Activated T-helper 17 cell treated with anti-CD3 and anti-CD28 coated beads, Interleukin-2, amount 50 U/mL, for 72 hours (primary cell): ENCODE measurements at regions not wholly inside any gene's neighbourhood (a gene's known extent, or its start where the extent isn't known, plus 50 kb on each side); places are given as distances from the start of the nearest gene placed in this dataset.
A peak's percentile ranks its signal among the peaks of the same experiment; 100 is the strongest.
"Not testable (repeated sequence)": the region's sequence is repeated elsewhere in the genome, so short reads cannot be mapped to it uniquely, and the experiment has no call there.

Source experiments
- ATAC-seq: fragments of 150-1000 bp; cut with Tn5 transposase; replicated peaks from 2 replicates; pipeline ENCODE4 v1.10.0; 2021; ENCODE audit warnings: mild to moderate bottlenecking, moderate library complexity
- H3K27ac Mint-ChIP-seq: one replicate; pipeline ENCODE4 v1.8.0; 2022; ENCODE audit warnings: mixed read lengths
- H3K27me3 Mint-ChIP-seq: one replicate; pipeline ENCODE4 v1.8.0; 2022; ENCODE audit warnings: mixed read lengths
- H3K36me3 Mint-ChIP-seq: one replicate; pipeline ENCODE4 v1.8.0; 2022; ENCODE audit warnings: low read depth, mild to moderate bottlenecking, mixed read lengths
- H3K4me1 Mint-ChIP-seq: one replicate; pipeline ENCODE4 v1.8.0; 2022; ENCODE audit warnings: mixed read lengths
- H3K4me3 Mint-ChIP-seq: one replicate; pipeline ENCODE4 v1.8.0; 2022; ENCODE audit warnings: mild to moderate bottlenecking, mixed read lengths
- H3K9me3 Mint-ChIP-seq: one replicate; pipeline ENCODE4 v1.8.0; 2022; ENCODE audit warnings: mixed read lengths

- ATAC-seq, result peak; percentile 64
- H3K4me3 Mint-ChIP-seq, result peak overlapping the region; percentile 81
These were observed 51.8 kb upstream of the MYB start for GRCh38 chr6:135129136-135129856.

GRCh38 chr6:135128268-135128914 is 52.7 kb upstream of the MYB start:
- H3K9me3 Mint-ChIP-seq, result peaks cover 3% of the 10 kb centered on the region
- peaks cover 5% of the 10 kb centered on the region for H3K36me3 Mint-ChIP-seq
- peak; percentile 99 for ATAC-seq
- H3K27me3 Mint-ChIP-seq, result no peaks in the 10 kb centered on the region
- H3K27ac Mint-ChIP-seq, result peak overlapping the region; percentile 94
- H3K4me1 Mint-ChIP-seq, result peaks cover 13% of the 10 kb centered on the region
- peak overlapping the region; percentile 81 for H3K4me3 Mint-ChIP-seq

More at GRCh38 chr6:135129136-135129856, 51.8 kb upstream of the MYB start:
- Mint-ChIP-seq H3K27ac (peak overlapping the region; percentile 94), H3K27me3 (no peaks in the 10 kb centered on the region), H3K36me3 (peaks cover 5% of the 10 kb centered on the region), H3K9me3 (peaks cover 3% of the 10 kb centered on the region), H3K4me1 (peaks cover 13% of the 10 kb centered on the region)

GRCh38 chr6:135126729-135127128 is 54.4 kb upstream of the MYB start:
- Mint-ChIP-seq H3K27me3 (no peaks in the 10 kb centered on the region), H3K4me1 (peaks cover 13% of the 10 kb centered on the region), H3K9me3 (peaks cover 3% of the 10 kb centered on the region), H3K27ac (no peak overlapping the region), H3K36me3 (peaks cover 5% of the 10 kb centered on the region), H3K4me3 (no peak overlapping the region)
- no peak for ATAC-seq

- peaks cover 3% of the 10 kb centered on the region for H3K9me3 Mint-ChIP-seq
- no peak overlapping the region for H3K4me3 Mint-ChIP-seq
- H3K27ac Mint-ChIP-seq, result no peak overlapping the region
- H3K27me3 Mint-ChIP-seq, result no peaks in the 10 kb centered on the region
- ATAC-seq, result no peak
- H3K4me1 Mint-ChIP-seq, result peaks cover 16% of the 10 kb centered on the region
- H3K36me3 Mint-ChIP-seq, result peaks cover 5% of the 10 kb centered on the region
These were observed 55.1 kb upstream of the MYB start for GRCh38 chr6:135126034-135126433.

- peak; percentile 42 for ATAC-seq
- Mint-ChIP-seq H3K9me3 (peaks cover 3% of the 10 kb centered on the region), H3K27me3 (no peaks in the 10 kb centered on the region), H3K4me3 (no peak overlapping the region), H3K36me3 (no peaks in the 10 kb centered on the region), H3K4me1 (peaks cover 25% of the 10 kb centered on the region), H3K27ac (peak overlapping the region; percentile 18)
These were observed 59.7 kb upstream of the MYB start for GRCh38 chr6:135121434-135121833.

- no peak for ATAC-seq
- no peaks in the 10 kb centered on the region for H3K9me3 Mint-ChIP-seq
- H3K4me1 Mint-ChIP-seq, result peaks cover 41% of the 10 kb centered on the region
- H3K36me3 Mint-ChIP-seq, result peaks cover under 1% of the 10 kb centered on the region
- no peaks in the 10 kb centered on the region for H3K27me3 Mint-ChIP-seq
- H3K4me3 Mint-ChIP-seq, result peak overlapping the region; percentile 75
- H3K27ac Mint-ChIP-seq, result peak overlapping the region; percentile 95
These were observed 62.9 kb upstream of the MYB start for GRCh38 chr6:135118134-135118730.

GRCh38 chr6:135117413-135117968 is 62.9 kb upstream of the HBS1L start:
- H3K4me1 Mint-ChIP-seq, result peaks cover 48% of the 10 kb centered on the region
- peak overlapping the region; percentile 75 for H3K4me3 Mint-ChIP-seq
- H3K27me3 Mint-ChIP-seq, result peaks cover 3% of the 10 kb centered on the region
- H3K36me3 Mint-ChIP-seq, result peaks cover 7% of the 10 kb centered on the region
- H3K9me3 Mint-ChIP-seq, result no peaks in the 10 kb centered on the region
- peak overlapping the region; percentile 95 for H3K27ac Mint-ChIP-seq
- ATAC-seq, result peak; percentile 0

- peak overlapping the region; percentile 75 for H3K4me3 Mint-ChIP-seq
- peak overlapping the region; percentile 95 for H3K27ac Mint-ChIP-seq
- ATAC-seq, result no peak
- no peaks in the 10 kb centered on the region for H3K9me3 Mint-ChIP-seq
- H3K4me1 Mint-ChIP-seq, result peaks cover 51% of the 10 kb centered on the region
- H3K36me3 Mint-ChIP-seq, result peaks cover 7% of the 10 kb centered on the region
- peaks cover 3% of the 10 kb centered on the region for H3K27me3 Mint-ChIP-seq
These were observed 61.9 kb upstream of the HBS1L start for GRCh38 chr6:135116571-135116970.

GRCh38 chr6:135115834-135116233 is 61.2 kb upstream of the HBS1L start:
- peaks cover 3% of the 10 kb centered on the region for H3K27me3 Mint-ChIP-seq
- peaks cover 47% of the 10 kb centered on the region for H3K4me1 Mint-ChIP-seq
- ATAC-seq, result peak; percentile 74
- no peaks in the 10 kb centered on the region for H3K9me3 Mint-ChIP-seq
- H3K4me3 Mint-ChIP-seq, result peak overlapping the region; percentile 75
- peak overlapping the region; percentile 95 for H3K27ac Mint-ChIP-seq
- H3K36me3 Mint-ChIP-seq, result peaks cover 7% of the 10 kb centered on the region

GRCh38 chr6:135115411-135115810 is 60.8 kb upstream of the HBS1L start:
- Mint-ChIP-seq H3K4me3 (peak overlapping the region; percentile 75), H3K4me1 (peaks cover 45% of the 10 kb centered on the region), H3K36me3 (peaks cover 7% of the 10 kb centered on the region), H3K9me3 (no peaks in the 10 kb centered on the region), H3K27ac (peak overlapping the region; percentile 95), H3K27me3 (peaks cover 3% of the 10 kb centered on the region)
- peak; percentile 71 for ATAC-seq

GRCh38 chr6:135114355-135115145 is 59.9 kb upstream of the HBS1L start:
- peak; percentile 78 for ATAC-seq
- H3K27ac Mint-ChIP-seq, result peak overlapping the region; percentile 95
- peaks cover 7% of the 10 kb centered on the region for H3K36me3 Mint-ChIP-seq
- peaks cover 45% of the 10 kb centered on the region for H3K4me1 Mint-ChIP-seq
- no peaks in the 10 kb centered on the region for H3K9me3 Mint-ChIP-seq
- H3K4me3 Mint-ChIP-seq, result peak overlapping the region; percentile 75
- H3K27me3 Mint-ChIP-seq, result peaks cover 3% of the 10 kb centered on the region

GRCh38 chr6:135113860-135114259 is 59.2 kb upstream of the HBS1L start:
- no peaks in the 10 kb centered on the region for H3K9me3 Mint-ChIP-seq
- peak overlapping the region; percentile 75 for H3K4me3 Mint-ChIP-seq
- peaks cover 3% of the 10 kb centered on the region for H3K27me3 Mint-ChIP-seq
- H3K36me3 Mint-ChIP-seq, result peaks cover 7% of the 10 kb centered on the region
- ATAC-seq, result no peak
- peak overlapping the region; percentile 95 for H3K27ac Mint-ChIP-seq
- H3K4me1 Mint-ChIP-seq, result peaks cover 45% of the 10 kb centered on the region

- peak overlapping the region; percentile 75 for H3K4me3 Mint-ChIP-seq
- not testable (repeated sequence) for ATAC-seq, H3K9me3 Mint-ChIP-seq, H3K36me3 Mint-ChIP-seq, H3K27me3 Mint-ChIP-seq
- peak overlapping the region; percentile 95 for H3K27ac Mint-ChIP-seq
- peaks cover 37% of the 10 kb centered on the region for H3K4me1 Mint-ChIP-seq
These were observed 58.3 kb upstream of the HBS1L start for GRCh38 chr6:135112951-135113350.

GRCh38 chr6:135110261-135110781 is 55.7 kb upstream of the HBS1L start:
- not testable (repeated sequence) for ATAC-seq, H3K36me3 Mint-ChIP-seq, H3K9me3 Mint-ChIP-seq, H3K27ac Mint-ChIP-seq, H3K4me3 Mint-ChIP-seq, H3K27me3 Mint-ChIP-seq
- H3K4me1 Mint-ChIP-seq, result peaks cover 18% of the 10 kb centered on the region
